GM19452 (cell line): ENCODE measurements at regions not wholly inside any gene's neighbourhood (a gene's known extent, or its start where the extent isn't known, plus 50 kb on each side); places are given as distances from the start of the nearest gene placed in this dataset.

ENCODE experiments used
- ATAC-seq: cut with Tn5 transposase; IDR thresholded peaks from one replicate; pipeline ENCODE4 v1.9.1; 2021; ENCODE audit not compliant: unreplicated experiment

GRCh38 chr7:54810401-54810800 is 51.4 kb upstream of the SEC61G start:
- no peak for ATAC-seq

GRCh38 chr7:54811041-54811845 is 52.2 kb upstream of the SEC61G start:
- ATAC-seq, result no peak

GRCh38 chr7:54811846-54812254 is 52.8 kb upstream of the SEC61G start:
- no peak for ATAC-seq

DNA sequence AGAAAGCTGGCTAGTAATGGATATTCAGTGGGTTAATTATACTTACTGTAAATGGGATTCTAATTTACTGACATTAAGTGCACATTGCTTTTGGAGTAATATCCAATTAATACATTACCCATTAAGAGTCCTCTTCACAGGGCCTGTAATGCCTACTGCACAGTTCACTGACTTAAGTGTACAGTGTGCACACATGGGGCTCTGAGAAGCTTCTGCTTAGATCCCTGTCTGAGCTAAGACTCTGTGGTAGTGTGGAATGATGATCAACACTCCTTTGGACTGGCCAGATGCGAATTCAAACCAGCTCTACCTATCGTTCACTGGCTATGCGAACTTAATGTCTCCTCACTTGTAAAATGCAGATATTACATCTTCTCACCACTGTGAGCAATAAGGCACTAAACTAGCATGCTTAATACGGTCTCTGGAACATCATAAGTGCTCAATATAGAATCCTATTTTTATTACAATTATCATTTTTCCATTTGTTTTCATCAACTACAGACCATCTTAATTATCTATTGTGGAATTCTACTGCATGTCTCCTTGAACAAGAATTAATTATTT is 53.8 kb upstream of the SEC61G start:
- ATAC-seq, result no peak

DNA sequence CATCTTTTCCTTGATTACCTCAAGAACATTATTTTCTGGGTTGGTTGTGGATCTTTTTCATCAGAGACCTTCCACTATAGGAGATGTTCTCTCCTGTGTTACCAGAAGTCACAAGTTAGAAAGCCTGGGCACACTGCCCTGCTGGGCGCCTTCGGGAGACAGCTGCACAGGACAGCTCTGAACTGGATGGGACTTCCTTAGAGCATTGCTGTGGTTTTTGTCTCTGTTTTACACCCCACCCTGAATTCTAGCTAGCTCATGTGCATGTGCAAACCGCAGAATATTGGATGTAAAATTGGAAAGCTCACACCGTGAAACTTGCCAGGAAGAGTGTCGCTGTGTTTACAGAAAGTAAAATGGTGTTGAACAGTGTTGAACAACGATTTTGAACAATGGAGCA is 54.4 kb upstream of the SEC61G start:
- no peak for ATAC-seq

DNA sequence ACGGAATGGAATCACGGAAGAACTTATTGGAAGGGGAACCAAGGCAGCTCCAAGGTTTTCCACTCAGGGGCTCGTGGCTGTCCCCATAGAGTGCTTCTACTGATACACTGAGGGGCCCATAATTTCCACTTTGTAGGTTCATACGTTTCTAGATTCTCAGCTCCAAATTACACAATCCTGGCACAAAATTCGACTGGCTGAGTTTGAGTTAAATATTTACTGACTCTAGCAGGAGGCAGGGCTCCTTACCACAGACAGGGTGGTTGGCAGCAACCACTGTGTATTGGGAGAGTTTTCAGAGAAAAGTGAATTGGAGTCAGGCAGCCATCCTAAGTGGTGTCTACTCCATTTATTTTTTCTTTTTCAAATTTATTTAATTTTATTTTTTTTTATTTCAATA is 55.4 kb upstream of the SEC61G start:
- ATAC-seq, result no peak

DNA sequence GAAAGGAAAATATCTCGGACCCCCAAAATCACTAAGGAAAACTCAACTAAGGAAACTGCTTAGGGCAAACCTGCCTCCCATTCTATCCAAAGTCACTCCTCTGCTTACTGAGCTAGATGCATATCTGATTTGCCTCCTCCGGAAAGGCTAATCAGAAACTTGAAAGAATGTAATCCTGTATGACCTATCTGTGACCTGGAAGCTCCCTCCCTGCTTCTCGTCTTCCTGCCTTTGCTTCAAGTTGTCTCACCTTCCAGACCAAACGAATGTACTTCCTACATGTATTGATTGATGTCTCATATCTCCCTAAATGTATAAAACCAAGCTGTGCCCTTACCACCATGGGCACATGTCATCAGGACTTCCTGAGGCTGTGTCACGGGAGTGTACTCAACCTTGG is 58.1 kb upstream of the SEC61G start:
- ATAC-seq, result no peak

DNA sequence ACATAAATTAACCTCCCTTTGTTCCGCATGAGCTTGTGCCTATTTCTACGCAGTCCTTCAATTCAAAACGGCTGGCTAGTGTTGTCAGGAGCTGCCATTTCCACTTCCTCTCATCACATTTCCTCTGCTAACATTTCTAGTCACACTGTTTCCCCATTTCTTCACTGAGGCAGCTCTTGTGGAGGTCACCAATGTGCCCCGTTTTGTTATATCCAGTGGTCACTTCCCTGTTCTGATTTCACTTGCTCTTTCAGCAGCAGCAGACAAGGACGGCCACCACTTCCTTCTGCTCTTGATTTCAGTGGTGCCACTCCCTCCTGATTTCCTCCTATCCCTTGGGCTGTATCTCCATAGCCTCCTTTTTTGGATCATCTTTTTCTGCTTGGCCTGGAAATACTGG is 64.8 kb upstream of the SEC61G start:
- no peak for ATAC-seq

DNA sequence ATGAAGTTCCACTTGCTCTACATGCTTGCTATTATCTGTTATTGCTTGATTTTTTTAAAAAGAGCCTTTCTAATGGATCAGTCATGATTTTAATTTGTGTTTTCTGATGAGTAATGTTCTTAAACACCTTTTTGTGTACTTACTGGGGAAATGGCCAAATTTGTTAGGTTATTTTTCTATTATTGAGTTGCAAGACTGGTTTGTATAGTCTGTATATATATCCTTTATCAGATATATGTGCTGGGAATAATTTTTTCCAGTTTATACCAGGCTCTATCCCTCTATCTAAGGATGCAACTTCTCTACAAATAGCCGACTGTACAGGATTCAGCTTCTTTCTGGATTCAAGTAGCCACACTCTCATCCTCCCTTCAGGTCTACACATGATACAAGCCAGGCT is 65.6 kb upstream of the SEC61G start:
- ATAC-seq, result no peak

DNA sequence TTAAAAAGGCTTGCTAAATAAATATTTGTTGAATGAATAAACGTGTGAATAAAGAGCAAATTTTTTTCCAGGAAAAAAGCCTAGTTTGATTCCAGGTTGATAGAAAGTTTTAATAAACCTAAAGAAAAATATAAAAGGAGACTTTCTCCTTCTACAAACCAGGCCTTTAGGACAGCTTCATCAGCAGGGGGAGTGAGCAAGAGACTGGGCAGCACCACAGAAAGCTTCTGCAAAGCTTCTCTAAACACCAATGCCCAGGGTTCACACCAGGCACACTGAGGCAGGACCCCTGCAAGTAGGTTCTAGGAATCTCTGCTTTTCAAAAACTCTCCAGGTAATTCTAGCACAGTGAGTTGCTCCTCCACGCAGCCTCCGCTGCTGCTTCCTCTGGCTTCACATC is 66.4 kb upstream of the SEC61G start:
- ATAC-seq, result no peak

- no peak for ATAC-seq
Observed at GRCh38 chr7:54827734-54828133, 68.7 kb upstream of the SEC61G start.

- no peak for ATAC-seq
Observed at GRCh38 chr7:54831046-54831643, 72.1 kb upstream of the SEC61G start.

DNA sequence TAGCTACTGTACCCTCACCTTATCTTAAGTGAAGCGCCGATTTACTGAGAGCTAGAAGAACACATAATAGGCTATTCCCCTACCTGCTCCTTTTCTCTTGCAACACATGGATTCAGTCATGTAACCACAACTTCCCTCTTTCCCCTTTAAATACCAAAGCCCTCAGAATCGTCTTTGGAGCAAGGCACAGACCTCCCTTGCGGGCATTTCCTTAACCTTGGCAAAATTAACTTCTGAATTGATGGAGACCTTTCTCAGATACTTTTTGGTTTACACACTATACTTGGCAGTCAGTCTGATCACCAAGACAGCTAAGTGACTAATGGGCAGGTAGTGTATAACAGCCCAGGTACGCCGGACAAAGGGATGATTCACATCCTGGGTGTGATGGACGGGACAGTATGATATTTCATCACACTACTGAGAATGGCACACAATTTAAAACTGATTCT is 72.7 kb upstream of the SEC61G start:
- no peak for ATAC-seq

GRCh38 chr7:54833001-54833467 is 74.0 kb upstream of the SEC61G start:
- no peak for ATAC-seq

- ATAC-seq, result no peak
Observed at GRCh38 chr7:54837168-54837567, 78.2 kb upstream of the SEC61G start.

DNA sequence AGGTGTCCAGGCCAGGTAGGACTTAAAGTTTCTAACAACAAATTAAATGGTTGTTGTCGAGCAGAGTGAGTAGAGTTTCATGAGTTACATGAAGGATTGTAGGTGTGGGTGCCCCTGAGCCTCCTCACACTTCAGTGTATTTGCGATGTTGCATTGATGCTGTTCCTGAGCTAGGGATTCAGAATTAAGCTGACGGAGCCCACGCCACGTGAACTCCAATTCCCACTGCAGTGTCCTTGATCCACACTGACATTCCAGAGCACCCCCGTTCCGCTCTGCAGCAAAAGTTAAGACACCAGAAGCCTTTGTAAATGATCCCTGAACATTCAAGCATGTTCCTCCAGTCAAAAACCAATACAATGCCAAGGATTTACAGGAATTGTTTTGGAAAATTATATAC is 78.8 kb upstream of the SEC61G start:
- ATAC-seq, result no peak

GRCh38 chr7:54838175-54838910 is 79.3 kb upstream of the SEC61G start:
- ATAC-seq, result no peak

DNA sequence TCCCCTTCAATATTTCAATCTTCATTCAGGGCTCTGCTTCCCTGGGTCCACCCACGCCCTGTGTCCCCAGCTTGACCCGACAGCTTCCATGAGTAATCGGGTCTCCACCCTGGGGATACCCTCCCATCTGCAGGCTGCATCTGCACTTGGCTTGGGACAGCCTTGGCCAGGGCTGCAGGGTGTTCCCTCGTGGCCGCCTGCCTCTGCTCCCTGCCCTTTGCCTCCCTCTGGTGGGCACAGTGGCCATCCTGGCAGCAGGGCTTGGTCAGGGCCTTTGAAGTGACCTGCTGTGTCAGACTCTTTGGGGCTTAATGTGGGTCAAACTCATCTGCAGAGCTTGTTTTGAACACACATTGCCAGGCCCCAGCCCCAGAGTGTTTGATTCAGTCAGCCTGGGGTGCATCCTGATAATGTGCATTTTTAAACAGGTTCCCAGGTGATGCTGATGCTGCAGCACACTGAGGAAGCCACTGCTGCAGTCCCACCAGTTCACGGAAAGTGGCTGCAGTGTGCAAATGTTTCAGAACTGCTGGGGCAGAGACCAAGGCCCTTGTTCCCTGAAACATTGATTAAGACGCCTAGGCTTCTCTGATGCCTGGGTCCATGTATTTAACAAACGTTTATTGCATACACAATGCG is 80.7 kb upstream of the SEC61G start:
- no peak for ATAC-seq

DNA sequence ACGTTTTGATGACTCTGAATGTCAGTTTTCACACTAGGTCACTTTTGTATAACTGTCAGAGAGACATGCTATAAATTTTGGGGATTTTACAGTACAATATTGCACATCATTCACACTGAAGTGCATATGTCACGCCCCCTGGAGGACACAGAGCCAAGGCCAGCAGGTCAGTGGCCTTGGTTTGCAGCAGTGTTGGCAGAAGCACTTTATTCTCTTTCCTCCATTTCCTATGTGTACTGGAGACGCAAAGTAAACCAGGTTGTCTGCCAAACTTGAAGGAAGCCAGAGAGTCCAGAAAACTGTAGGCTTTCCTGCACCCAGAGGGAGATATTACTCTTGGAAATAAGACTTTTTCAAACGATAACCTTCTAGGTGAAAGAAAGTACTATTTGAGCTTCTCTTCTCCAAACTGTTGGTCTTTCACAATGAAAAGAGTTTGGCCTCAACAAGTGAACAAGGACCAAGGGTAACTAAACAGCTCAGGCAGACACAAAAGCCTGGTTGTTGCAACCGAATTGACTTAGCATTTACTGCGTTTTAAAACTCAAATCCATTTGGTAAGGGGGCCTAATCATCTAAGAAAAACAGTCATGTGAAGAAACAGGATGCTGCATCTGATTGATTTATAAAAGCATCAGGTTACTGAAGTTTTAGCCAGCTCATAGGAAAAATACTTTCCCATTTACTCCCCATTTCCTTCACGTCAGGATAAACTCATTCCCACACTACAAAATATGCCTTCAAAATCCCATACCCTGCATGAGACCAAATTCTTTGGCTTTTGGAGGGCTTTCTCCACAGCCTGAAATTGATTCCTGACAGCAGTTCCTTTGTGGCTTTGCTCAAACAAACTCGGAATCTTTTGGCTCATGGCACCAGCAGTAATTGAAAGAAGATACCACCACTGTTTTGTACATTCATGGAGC is 83.0 kb upstream of the SEC61G start:
- ATAC-seq, result no peak

DNA sequence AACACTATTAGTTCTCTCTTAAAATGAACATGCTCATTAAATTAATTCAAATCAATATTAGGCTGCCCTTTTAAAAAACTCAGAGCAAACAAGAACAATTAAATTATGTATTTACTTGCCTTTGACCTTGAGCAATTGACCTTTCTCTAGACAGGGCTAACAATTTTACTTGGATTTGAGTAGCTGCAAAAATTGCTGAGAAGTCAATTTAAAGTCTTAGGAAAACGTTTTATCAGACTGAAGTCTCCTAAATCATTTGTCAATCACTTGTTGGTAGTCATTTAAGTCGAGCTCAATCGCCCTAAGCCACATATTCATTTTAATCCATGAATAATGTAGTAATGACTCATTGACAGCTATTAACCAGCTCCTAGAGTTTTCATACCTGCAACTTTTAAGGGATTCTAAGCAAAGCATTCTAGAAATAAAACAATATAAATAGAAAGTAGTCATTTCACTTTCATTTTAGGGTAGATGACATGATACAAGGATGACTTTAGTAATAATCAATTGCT is 84.9 kb upstream of the SEC61G start:
- ATAC-seq, result no peak
